Rectal smooth muscle tissue (tissue), 1 donor: ENCODE measurements at regions not wholly inside any gene's neighbourhood (a gene's known extent, or its start where the extent isn't known, plus 50 kb on each side); places are given as distances from the start of the nearest gene placed in this dataset.

ENCODE experiments used
- H3K27ac ChIP-seq: one replicate; pipeline ENCODE4 v1.7.0; 2013; ENCODE audit warnings: low read depth, low read length, inconsistent platforms
- H3K27me3 ChIP-seq: one replicate; pipeline ENCODE4 v1.7.0; 2013; ENCODE audit warnings: low read length; ENCODE audit not compliant: control insufficient read depth, insufficient read depth
- H3K36me3 ChIP-seq: one replicate; pipeline ENCODE4 v1.7.0; 2013; ENCODE audit warnings: low read length; ENCODE audit not compliant: control insufficient read depth, insufficient read depth
- H3K4me1 ChIP-seq: one replicate; pipeline ENCODE4 v1.7.0; 2013; ENCODE audit warnings: low read length; ENCODE audit not compliant: control insufficient read depth, insufficient read depth
- H3K4me3 ChIP-seq: one replicate; pipeline ENCODE4 v1.7.0; 2013; ENCODE audit warnings: low read length
- H3K9ac ChIP-seq: one replicate; pipeline ENCODE4 v1.7.0; 2013; ENCODE audit warnings: low read length

- H3K27ac ChIP-seq, result no peak overlapping the region
- no peak overlapping the region for H3K9ac ChIP-seq
- H3K4me3 ChIP-seq, result no peak overlapping the region
- no peaks in the 10 kb centered on the region for H3K36me3 ChIP-seq
- no peaks in the 10 kb centered on the region for H3K27me3 ChIP-seq
- H3K4me1 ChIP-seq, result no peaks in the 10 kb centered on the region
These were observed 115.5 kb downstream of the SNAPC1 start for GRCh38 chr14:61877768-61878167.

- no peak overlapping the region for H3K9ac ChIP-seq
- no peaks in the 10 kb centered on the region for H3K4me1 ChIP-seq
- no peak overlapping the region for H3K4me3 ChIP-seq
- H3K27ac ChIP-seq, result no peak overlapping the region
- H3K36me3 ChIP-seq, result no peaks in the 10 kb centered on the region
- H3K27me3 ChIP-seq, result no peaks in the 10 kb centered on the region
These were observed 116.7 kb downstream of the SNAPC1 start for GRCh38 chr14:61878931-61879330.

- Histone ChIP-seq H3K4me1 (no peaks in the 10 kb centered on the region), H3K36me3 (no peaks in the 10 kb centered on the region), H3K9ac (no peak overlapping the region), H3K27me3 (no peaks in the 10 kb centered on the region), H3K4me3 (no peak overlapping the region), H3K27ac (no peak overlapping the region)
These were observed 118.8 kb downstream of the SNAPC1 start for GRCh38 chr14:61881046-61881445.

GRCh38 chr14:61884711-61885110, 122.5 kb downstream of the SNAPC1 start:
- Histone ChIP-seq H3K36me3 (no peaks in the 10 kb centered on the region), H3K9ac (no peak overlapping the region), H3K27ac (no peak overlapping the region), H3K4me1 (no peaks in the 10 kb centered on the region), H3K27me3 (no peaks in the 10 kb centered on the region), H3K4me3 (no peak overlapping the region)

GRCh38 chr14:61885203-61885961, 123.2 kb downstream of the SNAPC1 start:
- Histone ChIP-seq H3K9ac (no peak overlapping the region), H3K27ac (no peak overlapping the region), H3K36me3 (no peaks in the 10 kb centered on the region), H3K4me1 (no peaks in the 10 kb centered on the region), H3K27me3 (no peaks in the 10 kb centered on the region), H3K4me3 (no peak overlapping the region)

GRCh38 chr14:61887628-61888027, 125.4 kb downstream of the SNAPC1 start:
- no peak overlapping the region for H3K9ac ChIP-seq
- no peaks in the 10 kb centered on the region for H3K36me3 ChIP-seq
- no peak overlapping the region for H3K27ac ChIP-seq
- no peaks in the 10 kb centered on the region for H3K27me3 ChIP-seq
- H3K4me3 ChIP-seq, result no peak overlapping the region
- H3K4me1 ChIP-seq, result no peaks in the 10 kb centered on the region

- no peak overlapping the region for H3K4me3 ChIP-seq
- H3K27me3 ChIP-seq, result no peaks in the 10 kb centered on the region
- no peaks in the 10 kb centered on the region for H3K36me3 ChIP-seq
- H3K4me1 ChIP-seq, result no peaks in the 10 kb centered on the region
- H3K27ac ChIP-seq, result no peak overlapping the region
- no peak overlapping the region for H3K9ac ChIP-seq
These were observed 127.7 kb downstream of the SNAPC1 start for GRCh38 chr14:61889914-61890351.

- H3K36me3 ChIP-seq, result no peaks in the 10 kb centered on the region
- no peak overlapping the region for H3K4me3 ChIP-seq
- H3K27me3 ChIP-seq, result no peaks in the 10 kb centered on the region
- H3K4me1 ChIP-seq, result no peaks in the 10 kb centered on the region
- no peak overlapping the region for H3K27ac ChIP-seq
- H3K9ac ChIP-seq, result no peak overlapping the region
These were observed 128.9 kb downstream of the SNAPC1 start for GRCh38 chr14:61891170-61891569.

GRCh38 chr14:61891810-61892209, 129.6 kb downstream of the SNAPC1 start:
- Histone ChIP-seq H3K36me3 (no peaks in the 10 kb centered on the region), H3K4me3 (no peak overlapping the region), H3K9ac (no peak overlapping the region), H3K27me3 (no peaks in the 10 kb centered on the region), H3K4me1 (no peaks in the 10 kb centered on the region), H3K27ac (no peak overlapping the region)

- H3K27me3 ChIP-seq, result no peaks in the 10 kb centered on the region
- no peak overlapping the region for H3K27ac ChIP-seq
- H3K9ac ChIP-seq, result no peak overlapping the region
- H3K4me3 ChIP-seq, result no peak overlapping the region
- H3K4me1 ChIP-seq, result no peaks in the 10 kb centered on the region
- no peaks in the 10 kb centered on the region for H3K36me3 ChIP-seq
These were observed 131.2 kb downstream of the SNAPC1 start for GRCh38 chr14:61893371-61893940.

GRCh38 chr14:61894452-61895077, 132.3 kb downstream of the SNAPC1 start:
- Histone ChIP-seq H3K27ac (no peak overlapping the region), H3K36me3 (no peaks in the 10 kb centered on the region), H3K4me3 (no peak overlapping the region), H3K4me1 (no peaks in the 10 kb centered on the region), H3K27me3 (no peaks in the 10 kb centered on the region), H3K9ac (no peak overlapping the region)

- H3K4me3 ChIP-seq, result no peak overlapping the region
- H3K36me3 ChIP-seq, result no peaks in the 10 kb centered on the region
- H3K27ac ChIP-seq, result no peak overlapping the region
- no peak overlapping the region for H3K9ac ChIP-seq
- H3K27me3 ChIP-seq, result no peaks in the 10 kb centered on the region
- H3K4me1 ChIP-seq, result no peaks in the 10 kb centered on the region
These were observed 135.1 kb downstream of the SNAPC1 start for GRCh38 chr14:61897300-61897699.

GRCh38 chr14:61898568-61898967, 136.3 kb downstream of the SNAPC1 start:
- H3K27me3 ChIP-seq, result no peaks in the 10 kb centered on the region
- H3K9ac ChIP-seq, result no peak overlapping the region
- H3K36me3 ChIP-seq, result no peaks in the 10 kb centered on the region
- no peak overlapping the region for H3K27ac ChIP-seq
- no peak overlapping the region for H3K4me3 ChIP-seq
- H3K4me1 ChIP-seq, result no peaks in the 10 kb centered on the region
